Testis (tissue), 2 donors: ENCODE measurements at regions not wholly inside any gene's neighbourhood (a gene's known extent, or its start where the extent isn't known, plus 50 kb on each side); places are given as distances from the start of the nearest gene placed in this dataset.

Experiments used
- DNase-seq: peaks from one replicate; pipeline ENCODE4 v3.0.0-alpha.2; 2019
- H3K27ac ChIP-seq, 2 donors: fragments of 200-600 bp; sonication (generic); one replicate each; pipeline ENCODE4 v1.5.1; 2019
- H3K27me3 ChIP-seq: fragments of 200-600 bp; sonication (generic); one replicate; pipeline ENCODE4 v1.5.1; 2019
- H3K36me3 ChIP-seq: fragments of 200-600 bp; sonication (generic); one replicate; pipeline ENCODE4 v1.5.1; 2017; ENCODE audit warnings: low read depth; ENCODE audit errors: missing control alignments
- H3K4me1 ChIP-seq: fragments of 200-600 bp; sonication (generic); one replicate; pipeline ENCODE4 v1.5.1; 2019
- H3K4me3 ChIP-seq, 2 donors: fragments of 200-600 bp; sonication (generic); one replicate each; pipeline ENCODE4 v1.5.1; 2017 to 2019
- H3K9me3 ChIP-seq: fragments of 200-600 bp; sonication (generic); one replicate; pipeline ENCODE4 v1.5.1; 2017
- CTCF ChIP-seq, 3 experiments: fragments of 450-650 bp in 2 of 3; fragments of 200-600 bp in 1 of 3; sonication (generic) in 1 of 3; IDR thresholded peaks; one replicate each; pipeline ENCODE4 v1.5.1; 2016 to 2019; ENCODE audit warnings: antibody characterized with exemption in 3 of 3, mild to moderate bottlenecking in 2 of 3, moderate library complexity in 1 of 3
- POLR2A ChIP-seq: fragments of 450-650 bp; IDR thresholded peaks from one replicate; pipeline ENCODE4 v1.6.1; 2017; ENCODE audit warnings: antibody characterized with exemption, mild to moderate bottlenecking, moderate library complexity
- WGBS, 2 donors: methylation state at CpG; one replicate each; pipeline ENCODE4 v1.1.5; 2018; 5-methylcytosine and 5-hydroxymethylcytosine counted together
- intact Hi-C: fragments of 100-400 bp; cut with DNase I; formaldehyde crosslinking; loops from one replicate; pipeline ENCODE4 v1.15.1; 2023; ENCODE audit warnings: low total_unique reads

GRCh38 chr13:66200555-66200954 is 1029.6 kb downstream of the PCDH9 start:
- no peaks in the 10 kb centered on the region for H3K27me3 ChIP-seq
- no peaks in the 10 kb centered on the region for H3K36me3 ChIP-seq
- no peak overlapping the region for H3K27ac ChIP-seq
- no peaks in the 10 kb centered on the region for H3K4me1 ChIP-seq
- TF ChIP-seq CTCF (IDR thresholded peaks at IDR 0.05) (no peak), POLR2A (no peak)
- DNase-seq: no peak
- H3K4me3 ChIP-seq: no peak overlapping the region
- intact Hi-C loops: no loop called here
- H3K9me3 ChIP-seq: no peaks in the 10 kb centered on the region

GRCh38 chr13:66195238-66195637 is 1034.9 kb downstream of the PCDH9 start:
- Histone ChIP-seq H3K4me3 (no peak overlapping the region), H3K4me1 (no peaks in the 10 kb centered on the region), H3K27me3 (no peaks in the 10 kb centered on the region), H3K27ac (no peak overlapping the region), H3K9me3 (no peaks in the 10 kb centered on the region), H3K36me3 (no peaks in the 10 kb centered on the region)
- DNase-seq: no peak
- WGBS, 2 donors: 93 to 100% methylated on average over 1 of the region's 1 CpG
- TF ChIP-seq POLR2A (no peak), CTCF (IDR thresholded peaks at IDR 0.05) (no peak)
- intact Hi-C loops: no loop called here

- TF ChIP-seq POLR2A (no peak), CTCF (IDR thresholded peaks at IDR 0.05) (no peak)
- Histone ChIP-seq H3K4me1 (no peaks in the 10 kb centered on the region), H3K27me3 (no peaks in the 10 kb centered on the region), H3K36me3 (no peaks in the 10 kb centered on the region), H3K27ac (no peak overlapping the region), H3K4me3 (no peak overlapping the region), H3K9me3 (no peaks in the 10 kb centered on the region)
- DNase-seq: no peak
- intact Hi-C loops: no loop called here
- WGBS, 2 donors: 56 to 95% methylated on average over 1 of the region's 1 CpG
These were observed 1040.2 kb downstream of the PCDH9 start for GRCh38 chr13:66189986-66190385.

GRCh38 chr13:66180836-66181235 is 1049.3 kb downstream of the PCDH9 start:
- no peaks in the 10 kb centered on the region for H3K27me3 ChIP-seq
- no peaks in the 10 kb centered on the region for H3K36me3 ChIP-seq
- WGBS, 2 donors: 86 to 98% methylated on average over 2 of the region's 2 CpGs
- DNase-seq: no peak
- H3K4me3 ChIP-seq: no peak overlapping the region
- intact Hi-C loops: no loop called here
- no peak for TF ChIP-seq POLR2A
- no peak for TF ChIP-seq CTCF (IDR thresholded peaks at IDR 0.05)
- no peaks in the 10 kb centered on the region for H3K4me1 ChIP-seq
- no peaks in the 10 kb centered on the region for H3K9me3 ChIP-seq
- H3K27ac ChIP-seq: no peak overlapping the region

- H3K27ac ChIP-seq: no peak overlapping the region
- H3K4me3 ChIP-seq: no peak overlapping the region
- no peaks in the 10 kb centered on the region for H3K4me1 ChIP-seq
- H3K27me3 ChIP-seq: no peaks in the 10 kb centered on the region
- intact Hi-C loops: no loop called here
- no peaks in the 10 kb centered on the region for H3K9me3 ChIP-seq
- WGBS, 2 donors: 31 to 36% methylated on average over 1 of the region's 1 CpG
- TF ChIP-seq CTCF (IDR thresholded peaks at IDR 0.05): no peak
- TF ChIP-seq POLR2A: no peak
- no peaks in the 10 kb centered on the region for H3K36me3 ChIP-seq
- no peak for DNase-seq
These were observed 1058.2 kb downstream of the PCDH9 start for GRCh38 chr13:66171920-66172319.
